ENCODE measurements at regions not wholly inside any gene's neighbourhood (a gene's known extent, or its start where the extent isn't known, plus 50 kb on each side); places are given as distances from the start of the nearest gene placed in this dataset.
"Not testable (repeated sequence)": the region's sequence is repeated elsewhere in the genome, so short reads cannot be mapped to it uniquely, and the experiment has no call there.

- no peak overlapping the region for H3K27ac Mint-ChIP-seq
- no peak overlapping the region for H3K4me3 Mint-ChIP-seq
- POLR2A ChIA-PET = no interaction called here
- DNase-seq (no peak), ATAC-seq (no peak)
- H3K36me3 Mint-ChIP-seq = no peaks in the 10 kb centered on the region
- H3K27me3 Mint-ChIP-seq = peaks cover 0 to 2% (median 0%) of the 10 kb centered on the region in 5 donors
- no peaks in the 10 kb centered on the region for H3K4me1 Mint-ChIP-seq
- peaks cover 0 to 3% (median 0%) of the 10 kb centered on the region in 9 donors for H3K9me3 Mint-ChIP-seq
These were observed 242.5 kb upstream of the PUDP start for GRCh38 chrX:7390441-7390840.

GRCh38 chrX:7389576-7389975 lies 241.6 kb upstream of the PUDP start:
- DNase-seq (no peak), ATAC-seq (no peak)
- POLR2A ChIA-PET = no interaction called here
- H3K36me3 Mint-ChIP-seq = no peaks in the 10 kb centered on the region
- no peaks in the 10 kb centered on the region for H3K4me1 Mint-ChIP-seq
- H3K4me3 Mint-ChIP-seq = no peak overlapping the region
- peaks cover 0 to 2% (median 0%) of the 10 kb centered on the region in 5 donors for H3K27me3 Mint-ChIP-seq
- H3K9me3 Mint-ChIP-seq = peaks cover 0 to 3% (median 0%) of the 10 kb centered on the region in 9 donors
- no peak overlapping the region for H3K27ac Mint-ChIP-seq

- H3K4me1 Mint-ChIP-seq = no peaks in the 10 kb centered on the region
- ATAC-seq = no peak
- peaks cover 0 to 3% (median 2%) of the 10 kb centered on the region in 5 donors for H3K27me3 Mint-ChIP-seq
- DNase-seq = no peak
- H3K27ac Mint-ChIP-seq = no peak overlapping the region
- POLR2A ChIA-PET = no interaction called here
- no peaks in the 10 kb centered on the region for H3K36me3 Mint-ChIP-seq
- H3K9me3 Mint-ChIP-seq = no peaks in the 10 kb centered on the region
- H3K4me3 Mint-ChIP-seq = no peak overlapping the region
These were observed 237.2 kb upstream of the PUDP start for GRCh38 chrX:7385131-7385530.

- Mint-ChIP-seq H3K9me3 (peaks cover 3 to 42% (median 28%) of the 10 kb centered on the region in 9 donors), H3K27ac (no peak overlapping the region), H3K27me3 (peaks cover 0 to 3% (median 0%) of the 10 kb centered on the region in 5 donors), H3K36me3 (peaks cover 0 to 5% (median 0%) of the 10 kb centered on the region in 3 donors), H3K4me1 (no peaks in the 10 kb centered on the region), H3K4me3 (no peak overlapping the region)
- no peak for DNase-seq
- POLR2A ChIA-PET = no interaction called here
- no peak for ATAC-seq
These were observed 230.5 kb upstream of the PUDP start for GRCh38 chrX:7378406-7378805.

GRCh38 chrX:7372825-7373525 lies 225.0 kb upstream of the PUDP start:
- Mint-ChIP-seq H3K9me3 (peaks cover 2 to 50% (median 22%) of the 10 kb centered on the region in 9 donors), H3K27ac (no peak overlapping the region), H3K27me3 (no peaks in the 10 kb centered on the region), H3K36me3 (peaks cover 0 to 13% (median 0%) of the 10 kb centered on the region in 3 donors), H3K4me1 (no peaks in the 10 kb centered on the region), H3K4me3 (no peak overlapping the region)
- DNase-seq = no peak
- POLR2A ChIA-PET = no interaction called here
- no peak for ATAC-seq

- POLR2A ChIA-PET = no interaction called here
- Mint-ChIP-seq H3K27me3 (peaks cover 0 to 3% (median 0%) of the 10 kb centered on the region in 5 donors), H3K27ac (no peak overlapping the region), H3K4me1 (no peaks in the 10 kb centered on the region), H3K9me3 (peaks cover 0 to 9% (median 0%) of the 10 kb centered on the region in 9 donors), H3K4me3 (no peak overlapping the region), H3K36me3 (no peaks in the 10 kb centered on the region)
- DNase-seq = no peak
- no peak for ATAC-seq
These were observed 214.2 kb upstream of the PUDP start for GRCh38 chrX:7362111-7362510.

GRCh38 chrX:7351926-7352325 lies 204.0 kb upstream of the PUDP start:
- peaks cover 0 to 10% (median 3%) of the 10 kb centered on the region in 3 donors for H3K36me3 Mint-ChIP-seq
- DNase-seq = no peak
- POLR2A ChIA-PET = no interaction called here
- no peak for ATAC-seq
- no peak overlapping the region for H3K27ac Mint-ChIP-seq
- no peaks in the 10 kb centered on the region for H3K9me3 Mint-ChIP-seq
- H3K4me1 Mint-ChIP-seq = no peaks in the 10 kb centered on the region
- no peak overlapping the region for H3K4me3 Mint-ChIP-seq
- H3K27me3 Mint-ChIP-seq = no peaks in the 10 kb centered on the region

- Mint-ChIP-seq H3K27ac (no peak overlapping the region), H3K4me1 (no peaks in the 10 kb centered on the region), H3K36me3 (peaks cover 0 to 10% (median 3%) of the 10 kb centered on the region in 3 donors), H3K9me3 (no peaks in the 10 kb centered on the region), H3K4me3 (no peak overlapping the region), H3K27me3 (no peaks in the 10 kb centered on the region)
- no peak for DNase-seq
- POLR2A ChIA-PET = no interaction called here
- no peak for ATAC-seq
These were observed 199.5 kb upstream of the PUDP start for GRCh38 chrX:7347465-7347864.

GRCh38 chrX:7346021-7346420 lies 198.1 kb upstream of the PUDP start:
- ATAC-seq = no peak
- Mint-ChIP-seq H3K36me3 (peaks cover 0 to 13% (median 3%) of the 10 kb centered on the region in 3 donors), H3K4me1 (no peaks in the 10 kb centered on the region), H3K27ac (no peak overlapping the region), H3K4me3 (no peak overlapping the region), H3K9me3 (no peaks in the 10 kb centered on the region), H3K27me3 (no peaks in the 10 kb centered on the region)
- DNase-seq = no peak
- POLR2A ChIA-PET = no interaction called here

- Mint-ChIP-seq H3K4me1 (no peaks in the 10 kb centered on the region), H3K36me3 (peaks cover 0 to 6% (median 2%) of the 10 kb centered on the region in 3 donors), H3K27me3 (no peaks in the 10 kb centered on the region), H3K27ac (no peak overlapping the region), H3K4me3 (no peak overlapping the region), H3K9me3 (no peaks in the 10 kb centered on the region)
- no peak for ATAC-seq
- POLR2A ChIA-PET = no interaction called here
- no peak for DNase-seq
These were observed 195.2 kb upstream of the PUDP start for GRCh38 chrX:7343181-7343580.

- H3K4me3 Mint-ChIP-seq, POLR2A ChIA-PET, H3K4me1 Mint-ChIP-seq, H3K27ac Mint-ChIP-seq, ATAC-seq, H3K27me3 Mint-ChIP-seq, DNase-seq, H3K9me3 Mint-ChIP-seq: not testable (repeated sequence)
- H3K36me3 Mint-ChIP-seq = peaks cover 7 to 13% (median 8%) of the 10 kb centered on the region in 3 donors
These were observed 187.9 kb upstream of the PUDP start for GRCh38 chrX:7335816-7336362.

- no peaks in the 10 kb centered on the region for H3K27me3 Mint-ChIP-seq
- H3K9me3 Mint-ChIP-seq = peaks cover 0 to 3% (median 0%) of the 10 kb centered on the region in 9 donors
- H3K36me3 Mint-ChIP-seq = peaks cover 6 to 10% (median 7%) of the 10 kb centered on the region in 3 donors
- POLR2A ChIA-PET = no interaction called here
- no peak overlapping the region for H3K4me3 Mint-ChIP-seq
- ATAC-seq (no peak), DNase-seq (no peak)
- H3K27ac Mint-ChIP-seq = no peak overlapping the region
- H3K4me1 Mint-ChIP-seq = no peaks in the 10 kb centered on the region
These were observed 186.4 kb upstream of the PUDP start for GRCh38 chrX:7334253-7334935.

- Mint-ChIP-seq H3K27me3 (no peaks in the 10 kb centered on the region), H3K4me1 (no peaks in the 10 kb centered on the region), H3K36me3 (peaks cover 7 to 13% (median 10%) of the 10 kb centered on the region in 3 donors), H3K27ac (no peak overlapping the region), H3K4me3 (no peak overlapping the region), H3K9me3 (peaks cover 0 to 3% (median 0%) of the 10 kb centered on the region in 9 donors)
- ATAC-seq (no peak), DNase-seq (no peak)
- POLR2A ChIA-PET = no interaction called here
These were observed 183.2 kb upstream of the PUDP start for GRCh38 chrX:7330971-7331746.
